ENCODE measurements at regions not wholly inside any gene's neighbourhood (a gene's known extent, or its start where the extent isn't known, plus 50 kb on each side); places are given as distances from the start of the nearest gene placed in this dataset.

DNA sequence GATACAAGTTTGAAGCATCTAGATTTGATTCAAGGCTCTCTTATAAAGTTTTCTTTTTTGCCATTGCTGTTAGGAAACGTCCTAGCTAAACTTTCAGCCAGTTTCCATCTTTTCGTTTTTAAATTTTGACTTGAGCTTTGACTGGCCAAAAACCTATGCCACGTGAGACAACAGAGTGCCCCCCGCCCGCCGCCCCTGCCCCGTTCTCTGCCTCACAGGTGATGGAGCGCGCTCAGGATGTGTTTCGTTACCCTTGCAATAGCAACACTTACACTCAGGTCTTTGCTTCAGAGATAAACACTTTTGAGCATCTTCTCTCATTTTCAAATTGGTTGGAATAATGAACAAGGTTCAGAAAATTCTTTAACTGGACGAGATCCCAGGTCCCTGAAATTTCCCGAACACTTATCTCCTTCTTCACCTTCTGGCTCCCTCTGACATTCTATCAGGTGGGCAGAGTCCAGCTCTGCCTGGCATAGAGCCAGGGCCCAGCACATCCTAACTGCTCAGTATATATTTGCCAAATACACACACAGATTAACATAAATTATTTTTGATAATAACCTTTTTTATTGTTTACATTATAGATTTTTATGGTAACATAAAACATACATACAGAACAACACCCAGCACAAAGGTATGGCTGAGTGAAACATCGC is 301.1 kb downstream of the IRS2 start:
- TF ChIP-seq, protein P1, sequence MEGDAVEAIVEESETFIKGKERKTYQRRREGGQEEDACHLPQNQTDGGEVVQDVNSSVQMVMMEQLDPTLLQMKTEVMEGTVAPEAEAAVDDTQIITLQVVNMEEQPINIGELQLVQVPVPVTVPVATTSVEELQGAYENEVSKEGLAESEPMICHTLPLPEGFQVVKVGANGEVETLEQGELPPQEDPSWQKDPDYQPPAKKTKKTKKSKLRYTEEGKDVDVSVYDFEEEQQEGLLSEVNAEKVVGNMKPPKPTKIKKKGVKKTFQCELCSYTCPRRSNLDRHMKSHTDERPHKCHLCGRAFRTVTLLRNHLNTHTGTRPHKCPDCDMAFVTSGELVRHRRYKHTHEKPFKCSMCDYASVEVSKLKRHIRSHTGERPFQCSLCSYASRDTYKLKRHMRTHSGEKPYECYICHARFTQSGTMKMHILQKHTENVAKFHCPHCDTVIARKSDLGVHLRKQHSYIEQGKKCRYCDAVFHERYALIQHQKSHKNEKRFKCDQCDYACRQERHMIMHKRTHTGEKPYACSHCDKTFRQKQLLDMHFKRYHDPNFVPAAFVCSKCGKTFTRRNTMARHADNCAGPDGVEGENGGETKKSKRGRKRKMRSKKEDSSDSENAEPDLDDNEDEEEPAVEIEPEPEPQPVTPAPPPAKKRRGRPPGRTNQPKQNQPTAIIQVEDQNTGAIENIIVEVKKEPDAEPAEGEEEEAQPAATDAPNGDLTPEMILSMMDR (IDR thresholded peaks at IDR 0.05; ENCODE audit: borderline replicate concordance, insufficient read depth, low read depth, low read length) = no peak
- no peak overlapping the region for H3K4me3 ChIP-seq (ENCODE audit: low read depth, low read length)

DNA sequence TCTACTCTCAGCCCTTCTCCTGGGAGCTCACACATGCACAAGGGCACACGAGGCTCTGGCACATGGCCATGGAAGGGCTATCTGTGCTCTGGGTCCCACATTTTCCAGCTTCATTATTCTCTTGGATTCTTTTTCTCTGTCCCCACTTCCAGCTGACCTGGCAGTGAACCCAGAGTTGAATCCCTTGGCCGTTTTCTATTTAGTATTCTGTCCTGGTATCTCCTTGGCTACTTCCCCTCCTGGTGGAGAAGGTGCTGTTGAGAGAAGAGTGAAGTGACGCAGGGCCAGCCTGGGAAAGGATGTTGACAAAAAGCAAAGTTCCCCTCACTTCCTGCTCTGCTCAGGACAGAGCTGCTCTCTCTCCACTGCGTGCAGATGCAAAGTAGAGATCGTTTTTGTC is 303.1 kb downstream of the IRS2 start:
- TF ChIP-seq, protein P1 (IDR thresholded peaks at IDR 0.05; ENCODE audit: borderline replicate concordance, insufficient read depth, low read depth, low read length) = no peak

DNA sequence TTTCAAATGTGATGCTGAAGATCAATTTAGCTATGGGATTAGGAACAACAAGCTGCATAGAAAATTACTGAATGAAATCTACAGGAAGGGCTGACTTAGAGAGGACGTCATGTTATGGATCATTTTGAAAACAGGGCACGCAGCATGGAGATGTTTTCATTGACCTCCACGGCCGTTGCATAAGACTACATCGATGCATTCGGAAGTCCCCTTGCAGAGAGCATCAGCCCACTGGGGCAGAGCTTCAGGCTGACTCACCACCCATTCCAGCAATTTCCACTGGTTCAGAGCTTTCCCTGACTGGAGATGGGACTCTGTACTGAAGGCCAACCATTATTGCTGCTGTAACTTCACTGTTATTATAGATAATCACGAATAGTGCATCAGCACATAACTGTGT is 305.3 kb downstream of the IRS2 start:
- TF ChIP-seq, protein P1 (IDR thresholded peaks at IDR 0.05; ENCODE audit: borderline replicate concordance, insufficient read depth, low read depth, low read length) = no peak
- no peak overlapping the region for H3K4me3 ChIP-seq (ENCODE audit: low read depth, low read length)

More for the DNA sequence above, 303.1 kb downstream of the IRS2 start:
- no peak overlapping the region for H3K4me3 ChIP-seq (ENCODE audit: low read depth, low read length)

DNA sequence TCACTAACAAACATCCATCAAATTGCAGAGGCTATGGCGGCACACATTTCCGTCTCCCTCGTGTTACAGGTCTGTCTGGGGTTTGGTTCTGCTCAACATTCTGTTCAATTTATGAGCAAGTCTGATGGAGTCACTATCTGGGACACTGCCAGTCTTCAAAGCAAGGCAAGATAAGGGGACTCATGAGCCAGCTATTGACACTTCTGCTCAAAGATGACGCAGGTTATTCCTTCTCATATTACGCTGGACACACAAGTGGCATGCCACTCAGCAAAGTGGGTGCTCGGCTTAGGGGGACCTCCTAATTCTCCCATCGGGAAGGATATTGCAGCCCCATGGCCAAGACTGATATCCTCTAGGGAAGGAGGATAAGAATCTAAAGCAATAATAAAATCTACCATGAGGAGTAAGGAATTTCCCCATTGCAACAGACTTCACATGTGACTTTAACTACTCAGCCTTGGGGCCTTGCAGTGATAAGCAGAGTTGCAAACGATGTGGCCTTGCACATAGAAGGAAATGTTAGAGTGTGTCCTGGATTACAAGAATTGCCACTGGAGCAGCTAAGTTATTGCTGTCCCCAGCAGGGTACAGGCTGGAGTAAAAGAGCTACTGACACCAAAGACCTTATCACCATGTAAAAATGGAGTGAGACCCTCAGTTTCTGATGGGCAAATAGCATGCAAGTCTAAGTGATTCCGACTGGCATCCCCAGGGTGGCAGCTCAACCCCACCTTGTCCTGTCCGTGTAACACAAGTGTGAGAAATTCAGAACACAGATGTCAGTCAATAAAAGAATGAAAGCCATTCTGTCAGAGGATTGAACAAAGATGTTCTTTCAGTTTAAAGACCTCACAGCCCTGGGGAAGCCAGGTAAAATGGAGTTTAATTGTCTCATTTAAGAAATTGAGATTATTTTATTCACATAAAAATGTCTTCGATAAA is 306.1 kb downstream of the IRS2 start:
- TF ChIP-seq, protein P1 (IDR thresholded peaks at IDR 0.05; ENCODE audit: borderline replicate concordance, insufficient read depth, low read depth, low read length) = no peak
- H3K4me3 ChIP-seq (ENCODE audit: low read depth, low read length) = no peak overlapping the region

DNA sequence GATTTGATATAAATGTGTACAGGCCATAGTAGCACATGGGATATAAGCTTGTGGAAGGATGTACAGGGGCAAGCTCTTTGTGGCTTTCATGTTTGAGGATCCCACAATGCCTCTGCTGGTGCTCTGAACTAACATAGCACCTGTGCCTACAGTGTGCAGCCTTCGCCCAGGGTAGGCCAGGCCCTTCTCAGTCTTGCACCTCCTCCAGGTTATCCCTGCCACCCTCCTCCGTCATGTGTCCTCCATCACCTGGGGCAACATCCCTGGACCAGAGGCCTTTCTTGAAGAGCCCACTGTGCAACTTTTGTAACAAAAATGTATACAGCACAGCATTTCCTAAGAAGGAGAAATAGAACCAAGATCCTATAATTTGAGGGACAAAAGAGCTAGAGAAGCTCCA is 306.8 kb downstream of the IRS2 start:
- H3K4me3 ChIP-seq (ENCODE audit: low read depth, low read length) = no peak overlapping the region
- TF ChIP-seq, protein P1 (IDR thresholded peaks at IDR 0.05; ENCODE audit: borderline replicate concordance, insufficient read depth, low read depth, low read length) = no peak

DNA sequence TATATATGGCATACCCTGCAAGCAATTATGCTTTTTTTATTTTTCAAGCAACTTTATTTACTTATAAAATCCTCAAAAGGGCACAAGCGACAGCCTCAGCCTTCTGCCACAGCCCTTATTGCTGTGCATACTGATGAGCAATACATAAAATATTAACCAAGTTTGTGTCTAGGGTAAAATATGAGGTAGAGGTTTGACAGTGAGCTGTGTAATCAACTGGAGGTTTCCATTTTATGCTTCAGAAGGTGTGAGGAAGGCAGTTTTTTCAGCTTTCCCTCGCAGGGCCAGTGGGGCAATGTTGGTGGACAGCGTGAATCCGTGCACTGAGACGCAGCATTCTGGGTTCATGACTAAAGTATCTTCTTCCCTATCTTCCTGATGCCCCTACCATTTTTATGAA is 310.4 kb downstream of the IRS2 start:
- no peak overlapping the region for H3K4me3 ChIP-seq (ENCODE audit: low read depth, low read length)
- TF ChIP-seq, protein P1 (IDR thresholded peaks at IDR 0.05; ENCODE audit: borderline replicate concordance, insufficient read depth, low read depth, low read length) = no peak

Data from GM12875 (cell line).